Peyer's patch (tissue), 4 donors: ENCODE measurements at regions not wholly inside any gene's neighbourhood (a gene's known extent, or its start where the extent isn't known, plus 50 kb on each side); places are given as distances from the start of the nearest gene placed in this dataset.

ENCODE experiments used
- DNase-seq, 3 donors: peaks; one replicate each; pipeline ENCODE4 v3.0.0-alpha.2; 2017 to 2019
- H3K27ac ChIP-seq, 4 donors: fragments of 200-600 bp; sonication (generic); one replicate each; pipeline ENCODE4 v1.5.1; 2016 to 2019
- H3K27me3 ChIP-seq, 2 donors: fragments of 200-600 bp; sonication (generic); one replicate each; pipeline ENCODE4 v1.5.1; 2019
- H3K36me3 ChIP-seq, 3 donors: fragments of 200-600 bp; sonication (generic); one replicate each; pipeline ENCODE4 v1.5.1; 2016 to 2019
- H3K4me1 ChIP-seq, 4 donors: fragments of 200-600 bp; sonication (generic); one replicate each; pipeline ENCODE4 v1.5.1; 2016 to 2019
- H3K4me3 ChIP-seq, 4 donors: fragments of 200-600 bp; sonication (generic); 1 replicate in 3 of 4; 2 replicates in 1 of 4; pipeline ENCODE4 v1.5.1; 2016 to 2019; ENCODE audit warnings: mild to moderate bottlenecking in 1 of 4
- H3K9me3 ChIP-seq, 4 donors: fragments of 200-600 bp; sonication (generic); one replicate each; pipeline ENCODE4 v1.5.1; 2016 to 2019; ENCODE audit warnings: mild to moderate bottlenecking in 1 of 4
- CTCF ChIP-seq, 6 experiments: fragments of 450-650 bp in 4 of 6; fragments of 200-600 bp in 2 of 6; sonication (generic) in 1 of 6; IDR thresholded peaks; one replicate each; pipeline ENCODE4 v1.5.1; 2017 to 2019; ENCODE audit warnings: antibody characterized with exemption in 6 of 6, mild to moderate bottlenecking in 3 of 6, moderate library complexity in 1 of 6
- POLR2A ChIP-seq, 2 donors: fragments of 450-650 bp; IDR thresholded peaks; one replicate each; pipeline ENCODE4 v1.5.1; 2017; ENCODE audit warnings: antibody characterized with exemption in 2 of 2, mild to moderate bottlenecking in 2 of 2, moderate library complexity in 2 of 2

DNA sequence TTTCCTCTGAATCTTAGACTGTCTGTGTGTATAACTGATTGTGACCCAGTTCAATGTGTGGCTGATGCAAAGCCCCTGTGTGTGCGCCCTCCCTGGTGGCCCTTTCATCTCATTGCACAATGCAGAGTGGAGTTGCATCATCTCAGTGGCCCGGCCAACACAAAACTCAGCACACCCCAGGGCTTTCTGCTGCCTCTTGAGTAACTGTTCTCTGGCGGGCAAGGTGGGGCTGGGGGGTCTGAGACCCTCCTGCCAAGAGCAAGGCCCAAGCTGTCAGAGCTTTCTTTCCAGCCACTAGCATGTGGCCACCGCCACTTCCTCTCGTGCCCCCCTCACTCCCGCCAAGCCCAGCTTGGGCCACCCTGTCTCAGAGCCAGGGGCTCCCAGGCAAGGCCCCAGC, 80.7 kb upstream of the ALDH1L1 start:
- Histone ChIP-seq H3K36me3 (no peaks in the 10 kb centered on the region), H3K4me1 (no peaks in the 10 kb centered on the region), H3K27me3 (no peaks in the 10 kb centered on the region), H3K27ac (no peak overlapping the region), H3K4me3 (no peak overlapping the region), H3K9me3 (no peaks in the 10 kb centered on the region)
- TF ChIP-seq POLR2A (IDR thresholded peaks at IDR 0.05) (no peak), CTCF (IDR thresholded peaks at IDR 0.05) (no peak)
- peak in 1 of 3 donors; percentile 65 for DNase-seq

GRCh38 chr3:126259411-126260391, 79.3 kb upstream of the ALDH1L1 start:
- H3K4me3 ChIP-seq = no peak overlapping the region
- peak in 4 of 6 experiments; percentile 15 to 48 (median 40) for TF ChIP-seq CTCF (IDR thresholded peaks at IDR 0.05)
- TF ChIP-seq POLR2A (IDR thresholded peaks at IDR 0.05) = no peak

DNA sequence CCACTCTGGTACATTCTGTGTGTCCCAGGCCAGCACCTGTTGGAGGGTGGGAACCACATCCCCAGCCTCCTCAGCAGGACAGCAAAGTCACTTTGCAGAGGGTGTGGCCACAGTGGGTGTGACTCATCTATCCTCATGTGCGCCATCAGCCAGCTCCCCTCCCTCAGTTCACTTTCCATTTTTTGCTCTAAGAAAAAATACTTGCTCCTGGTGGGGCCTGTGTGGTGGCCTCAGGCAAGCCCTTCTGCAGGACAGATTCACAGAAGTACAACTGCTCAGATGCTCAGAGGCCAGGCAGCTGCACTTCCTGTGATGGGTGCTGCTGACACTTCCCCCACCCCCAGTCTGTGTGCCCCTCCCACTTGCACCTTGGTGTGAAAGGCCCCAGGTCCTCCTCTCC, 78.3 kb upstream of the ALDH1L1 start:
- H3K9me3 ChIP-seq = no peaks in the 10 kb centered on the region
- H3K4me1 ChIP-seq = no peaks in the 10 kb centered on the region
- H3K4me3 ChIP-seq = no peak overlapping the region
- no peaks in the 10 kb centered on the region for H3K27me3 ChIP-seq
- H3K36me3 ChIP-seq = no peaks in the 10 kb centered on the region
- peak in 1 of 3 donors; percentile 33 for DNase-seq
- TF ChIP-seq POLR2A (IDR thresholded peaks at IDR 0.05) = no peak
- no peak for TF ChIP-seq CTCF (IDR thresholded peaks at IDR 0.05)
- no peak overlapping the region for H3K27ac ChIP-seq

More at GRCh38 chr3:126259411-126260391, 79.3 kb upstream of the ALDH1L1 start:
- H3K27ac ChIP-seq = no peak overlapping the region
- H3K4me1 ChIP-seq = no peaks in the 10 kb centered on the region
- no peaks in the 10 kb centered on the region for H3K9me3 ChIP-seq
- H3K36me3 ChIP-seq = no peaks in the 10 kb centered on the region
- DNase-seq = peak in 1 of 3 donors; percentile 50
- H3K27me3 ChIP-seq = no peaks in the 10 kb centered on the region

DNA sequence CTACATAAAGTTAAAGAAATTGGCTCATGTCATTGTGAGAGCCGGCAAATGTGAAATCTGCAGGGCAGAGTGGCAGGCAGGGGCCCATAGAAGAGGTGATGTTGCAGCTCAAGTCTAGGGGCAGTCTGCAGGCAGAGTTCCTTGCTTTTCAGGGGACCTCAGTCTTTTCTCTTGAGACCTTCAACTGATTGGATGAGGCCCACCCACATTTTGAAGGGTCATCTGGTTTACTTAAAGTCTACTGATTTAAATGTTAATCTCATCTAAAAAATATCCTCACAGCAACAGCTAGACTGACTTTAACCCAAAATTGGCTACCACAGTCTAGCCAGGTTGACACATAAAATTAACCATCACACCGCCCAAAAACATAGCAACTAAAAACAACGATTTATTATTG, 77.6 kb upstream of the ALDH1L1 start:
- no peak for DNase-seq
- H3K9me3 ChIP-seq = no peaks in the 10 kb centered on the region
- H3K4me3 ChIP-seq = no peak overlapping the region
- no peaks in the 10 kb centered on the region for H3K4me1 ChIP-seq
- TF ChIP-seq POLR2A (IDR thresholded peaks at IDR 0.05) = no peak
- no peak for TF ChIP-seq CTCF (IDR thresholded peaks at IDR 0.05)
- no peaks in the 10 kb centered on the region for H3K27me3 ChIP-seq
- H3K27ac ChIP-seq = no peak overlapping the region
- no peaks in the 10 kb centered on the region for H3K36me3 ChIP-seq

- Histone ChIP-seq H3K4me3 (no peak overlapping the region), H3K27me3 (no peaks in the 10 kb centered on the region), H3K9me3 (no peaks in the 10 kb centered on the region), H3K27ac (no peak overlapping the region), H3K36me3 (no peaks in the 10 kb centered on the region), H3K4me1 (no peaks in the 10 kb centered on the region)
- DNase-seq = no peak
- TF ChIP-seq POLR2A (IDR thresholded peaks at IDR 0.05) (no peak), CTCF (IDR thresholded peaks at IDR 0.05) (no peak)
Measured at GRCh38 chr3:126257174-126257573, 76.8 kb upstream of the ALDH1L1 start.
